ENCODE measurements at regions not wholly inside any gene's neighbourhood (a gene's known extent, or its start where the extent isn't known, plus 50 kb on each side); places are given as distances from the start of the nearest gene placed in this dataset.

DNA sequence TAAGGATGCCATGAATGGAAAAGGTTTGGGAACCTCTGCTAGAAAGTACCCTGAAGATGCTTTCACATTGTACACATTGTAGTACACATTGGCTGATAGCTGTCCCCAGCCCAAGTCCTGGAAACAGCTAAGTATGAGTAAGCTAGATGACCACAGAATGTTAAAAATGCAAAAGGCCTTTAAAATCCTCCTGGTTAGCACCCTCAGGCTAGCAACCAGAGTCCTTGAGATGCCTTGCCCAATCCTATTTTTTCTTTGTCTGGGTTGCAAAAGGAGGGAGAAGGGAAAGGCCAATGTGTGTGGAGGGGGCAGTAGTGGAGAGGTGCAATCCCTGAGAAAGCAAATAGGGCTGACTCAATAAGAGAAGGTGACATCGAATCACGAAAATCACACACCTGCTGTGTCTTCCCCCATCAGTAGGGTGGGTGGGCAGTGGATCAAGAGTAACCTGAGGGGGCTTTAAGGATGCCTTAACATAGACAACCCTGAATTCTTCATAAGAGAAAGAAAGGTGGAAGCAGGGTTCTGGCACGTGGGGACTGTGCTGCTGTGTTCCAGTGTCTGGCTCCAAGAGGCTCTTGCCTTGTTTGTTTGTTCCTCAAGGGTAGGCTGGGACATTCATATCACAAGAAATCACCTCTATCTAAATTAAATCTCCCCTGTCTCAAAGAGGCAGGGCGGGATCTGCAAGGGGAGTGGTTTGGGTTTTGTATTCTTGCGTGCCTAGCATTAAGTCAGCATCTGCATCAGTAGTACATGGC lies 266.2 kb upstream of the PLXNA2 start:
- Histone ChIP-seq H3K27ac (no peak overlapping the region), H3K4me3 (no peak overlapping the region), H3K4me1 (no peaks in the 10 kb centered on the region), H3K9me3 (no peaks in the 10 kb centered on the region), H3K36me3 (no peaks in the 10 kb centered on the region), H3K27me3 (no peaks in the 10 kb centered on the region)
- intact Hi-C loops (cut with DNase I), result no loop called here
- TF ChIP-seq, protein P1, sequence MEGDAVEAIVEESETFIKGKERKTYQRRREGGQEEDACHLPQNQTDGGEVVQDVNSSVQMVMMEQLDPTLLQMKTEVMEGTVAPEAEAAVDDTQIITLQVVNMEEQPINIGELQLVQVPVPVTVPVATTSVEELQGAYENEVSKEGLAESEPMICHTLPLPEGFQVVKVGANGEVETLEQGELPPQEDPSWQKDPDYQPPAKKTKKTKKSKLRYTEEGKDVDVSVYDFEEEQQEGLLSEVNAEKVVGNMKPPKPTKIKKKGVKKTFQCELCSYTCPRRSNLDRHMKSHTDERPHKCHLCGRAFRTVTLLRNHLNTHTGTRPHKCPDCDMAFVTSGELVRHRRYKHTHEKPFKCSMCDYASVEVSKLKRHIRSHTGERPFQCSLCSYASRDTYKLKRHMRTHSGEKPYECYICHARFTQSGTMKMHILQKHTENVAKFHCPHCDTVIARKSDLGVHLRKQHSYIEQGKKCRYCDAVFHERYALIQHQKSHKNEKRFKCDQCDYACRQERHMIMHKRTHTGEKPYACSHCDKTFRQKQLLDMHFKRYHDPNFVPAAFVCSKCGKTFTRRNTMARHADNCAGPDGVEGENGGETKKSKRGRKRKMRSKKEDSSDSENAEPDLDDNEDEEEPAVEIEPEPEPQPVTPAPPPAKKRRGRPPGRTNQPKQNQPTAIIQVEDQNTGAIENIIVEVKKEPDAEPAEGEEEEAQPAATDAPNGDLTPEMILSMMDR (IDR thresholded peaks at IDR 0.05), result no peak
- no peak for DNase-seq (ENCODE audit: low spot score in 2 of 2)

DNA sequence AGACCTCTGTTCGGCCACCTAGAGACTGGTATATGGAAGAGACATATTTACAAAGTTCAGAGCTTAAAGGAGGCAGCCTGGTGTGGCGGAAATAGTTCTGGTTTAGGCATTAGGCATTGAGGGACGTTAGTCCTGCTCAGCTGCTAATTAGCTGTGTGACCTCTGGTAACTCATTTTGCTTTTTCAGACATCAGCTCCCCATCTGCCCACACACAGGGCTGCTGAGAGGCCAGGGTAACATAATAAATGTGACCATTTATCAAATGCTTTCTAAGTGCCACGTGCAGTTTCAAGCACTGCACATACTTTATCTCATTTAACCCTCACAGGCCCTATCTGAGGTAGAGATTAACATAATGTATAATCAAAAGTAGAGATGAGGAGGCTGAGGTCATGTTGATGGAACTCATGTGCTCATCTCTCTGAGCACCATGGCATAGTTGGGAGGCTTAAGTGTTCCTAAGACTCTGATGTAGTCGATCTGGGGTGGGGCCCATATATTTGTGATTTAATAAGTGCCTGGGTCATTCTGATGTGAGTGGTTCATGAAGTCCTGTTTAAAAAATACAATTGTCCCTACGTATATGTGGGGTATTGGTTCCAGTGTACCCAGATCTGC lies 267.2 kb upstream of the PLXNA2 start:
- Histone ChIP-seq H3K4me3 (no peak overlapping the region), H3K36me3 (no peaks in the 10 kb centered on the region), H3K4me1 (no peaks in the 10 kb centered on the region), H3K27ac (no peak overlapping the region), H3K9me3 (no peaks in the 10 kb centered on the region), H3K27me3 (no peaks in the 10 kb centered on the region)
- intact Hi-C loops (cut with DNase I), result no loop called here
- no peak for DNase-seq (ENCODE audit: low spot score in 2 of 2)
- TF ChIP-seq, protein P1 (IDR thresholded peaks at IDR 0.05), result no peak

DNA sequence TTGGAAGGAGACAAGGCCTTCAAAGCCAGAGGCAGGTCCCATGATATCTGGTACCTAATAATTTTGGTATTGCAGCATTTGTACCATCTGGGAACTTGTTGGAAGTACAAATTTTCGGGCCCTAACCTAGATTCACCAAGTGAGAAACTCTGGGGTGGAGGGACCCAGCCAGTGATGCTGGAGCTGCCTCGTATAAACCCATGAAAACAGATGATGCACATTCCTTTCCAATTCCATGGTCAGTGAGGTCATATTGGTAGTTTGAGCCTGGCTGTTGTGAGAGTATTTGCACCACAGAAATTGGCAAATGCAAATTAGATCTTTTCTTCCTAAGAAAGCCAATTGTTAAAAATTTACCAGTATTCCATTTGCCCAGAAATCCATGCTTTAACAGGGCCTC lies 269.6 kb upstream of the PLXNA2 start:
- H3K36me3 ChIP-seq, result no peaks in the 10 kb centered on the region
- no peak overlapping the region for H3K4me3 ChIP-seq
- no peaks in the 10 kb centered on the region for H3K9me3 ChIP-seq
- no peaks in the 10 kb centered on the region for H3K4me1 ChIP-seq
- intact Hi-C loops (cut with DNase I), result no loop called here
- H3K27me3 ChIP-seq, result no peaks in the 10 kb centered on the region
- no peak for DNase-seq (ENCODE audit: low spot score in 2 of 2)
- TF ChIP-seq, protein P1 (IDR thresholded peaks at IDR 0.05), result no peak
- no peak overlapping the region for H3K27ac ChIP-seq

DNA sequence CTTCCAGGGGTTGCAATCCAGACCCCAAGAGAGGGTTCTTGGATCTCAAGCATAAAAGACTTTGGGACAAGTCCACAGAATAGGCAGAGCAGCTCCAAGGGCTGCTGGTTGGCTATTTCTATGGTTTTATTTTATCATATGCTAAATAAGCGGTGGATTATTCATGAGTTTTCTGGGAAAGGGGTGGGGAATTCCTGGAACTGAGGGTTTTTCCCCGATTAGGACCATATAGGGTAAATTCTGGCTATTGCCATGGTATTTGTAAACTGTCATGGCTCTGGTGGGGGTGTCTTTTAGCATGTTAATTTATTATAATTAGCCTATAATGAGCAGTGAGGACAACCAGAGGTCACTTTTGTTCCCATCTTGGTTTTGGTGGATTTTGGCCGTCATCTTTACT lies 270.9 kb upstream of the PLXNA2 start:
- Histone ChIP-seq H3K4me3 (no peak overlapping the region), H3K36me3 (no peaks in the 10 kb centered on the region), H3K9me3 (no peaks in the 10 kb centered on the region), H3K27ac (no peak overlapping the region), H3K4me1 (no peaks in the 10 kb centered on the region), H3K27me3 (no peaks in the 10 kb centered on the region)
- intact Hi-C loops (cut with DNase I), result no loop called here
- TF ChIP-seq, protein P1 (IDR thresholded peaks at IDR 0.05), result no peak
- no peak for DNase-seq (ENCODE audit: low spot score in 2 of 2)

DNA sequence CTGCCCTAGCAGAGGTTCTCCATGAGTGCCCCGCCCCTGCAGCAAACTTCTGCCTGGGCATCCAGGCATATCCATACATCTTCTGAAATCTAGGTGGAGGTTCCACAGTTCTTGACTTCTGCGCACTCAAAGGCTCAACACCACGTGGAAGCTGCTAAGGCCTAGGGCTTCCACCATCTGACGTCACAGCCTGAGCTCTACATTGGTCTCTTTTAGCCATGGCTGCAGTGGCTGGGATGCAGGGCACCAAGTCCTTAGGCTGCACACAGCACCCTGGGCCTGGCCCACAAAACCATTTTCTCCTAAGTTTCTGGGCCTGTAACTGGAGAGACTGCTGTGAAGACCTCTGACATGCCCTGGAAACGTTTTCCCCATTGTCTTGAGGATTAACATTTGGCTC lies 272.6 kb upstream of the PLXNA2 start:
- Histone ChIP-seq H3K36me3 (no peaks in the 10 kb centered on the region), H3K4me1 (no peaks in the 10 kb centered on the region), H3K27ac (no peak overlapping the region), H3K9me3 (no peaks in the 10 kb centered on the region), H3K4me3 (no peak overlapping the region), H3K27me3 (no peaks in the 10 kb centered on the region)
- TF ChIP-seq, protein P1 (IDR thresholded peaks at IDR 0.05), result no peak
- intact Hi-C loops (cut with DNase I), result no loop called here
- DNase-seq (ENCODE audit: low spot score in 2 of 2), result no peak

Data from ascending aorta (tissue), 2 donors.